MG63 (cell line): ENCODE measurements at regions not wholly inside any gene's neighbourhood (a gene's known extent, or its start where the extent isn't known, plus 50 kb on each side); places are given as distances from the start of the nearest gene placed in this dataset.
A peak's percentile ranks its signal among the peaks of the same experiment; 100 is the strongest.

ENCODE experiments used
- DNase-seq: peaks from one replicate; pipeline ENCODE4 v3.0.0-alpha.2; 2020
- H3K27me3 ChIP-seq: fragments of 250-450 bp; sonication (Bioruptor Pico); 2 replicates; pipeline ENCODE4 v1.5.1; 2020; ENCODE audit warnings: mild to moderate bottlenecking, moderate library complexity
- H3K36me3 ChIP-seq: fragments of 250-450 bp; sonication (Bioruptor Pico); 2 replicates; pipeline ENCODE4 v1.5.1; 2020; ENCODE audit warnings: mild to moderate bottlenecking, moderate library complexity
- H3K4me3 ChIP-seq: fragments of 250-450 bp; sonication (Bioruptor Pico); 2 replicates; pipeline ENCODE4 v1.5.1; 2020; ENCODE audit warnings: mild to moderate bottlenecking, moderate library complexity
- H3K9me3 ChIP-seq: fragments of 250-450 bp; sonication (Bioruptor Pico); 2 replicates; pipeline ENCODE4 v1.5.1; 2020; ENCODE audit warnings: mild to moderate bottlenecking, moderate library complexity

DNA sequence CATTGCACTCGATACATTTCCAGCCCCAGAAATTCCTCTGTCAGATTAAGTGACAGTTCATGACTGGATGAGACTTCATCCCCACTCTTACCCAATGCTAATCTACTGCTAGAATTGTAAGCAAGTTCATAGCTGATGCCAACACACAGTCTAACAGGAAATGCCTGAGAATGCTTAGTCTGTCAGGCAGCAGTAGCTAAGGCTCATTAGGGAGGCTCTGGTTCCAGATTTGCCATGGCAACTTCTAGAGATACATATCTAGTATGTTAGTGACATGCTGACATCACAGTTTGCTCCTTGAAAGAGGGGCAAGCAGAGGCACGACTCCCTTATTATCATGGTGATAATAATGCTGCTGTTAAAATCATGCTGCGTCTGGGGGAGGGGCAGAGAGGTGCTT is 198.4 kb downstream of the RBM43 start:
- no peak for DNase-seq
- no peak overlapping the region for H3K4me3 ChIP-seq
- H3K36me3 ChIP-seq, result no peaks in the 10 kb centered on the region
- H3K27me3 ChIP-seq, result no peaks in the 10 kb centered on the region
- H3K9me3 ChIP-seq, result no peaks in the 10 kb centered on the region

DNA sequence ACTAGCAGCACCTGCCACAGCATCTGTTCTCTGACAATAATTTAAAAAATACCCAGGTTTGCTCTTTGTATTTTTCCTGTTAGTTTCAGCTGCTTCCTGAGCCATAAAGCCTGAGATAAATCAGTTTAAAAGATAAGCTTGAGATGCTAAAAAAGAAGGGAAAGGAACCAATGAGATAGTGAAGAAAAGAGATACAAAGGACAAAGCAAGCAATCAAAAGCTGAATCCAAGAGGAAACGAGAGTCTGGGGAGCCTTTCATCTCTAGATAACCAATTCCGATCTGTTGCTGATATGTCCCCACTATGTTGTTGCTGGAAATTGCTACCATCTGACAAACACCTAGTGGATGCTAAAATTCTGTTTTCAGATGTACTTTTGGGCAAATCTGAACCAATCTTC is 201.4 kb downstream of the RBM43 start:
- no peaks in the 10 kb centered on the region; the same call in 1 of the 2 replicates for H3K9me3 ChIP-seq
- DNase-seq, result no peak
- no peak overlapping the region for H3K4me3 ChIP-seq
- H3K36me3 ChIP-seq, result no peaks in the 10 kb centered on the region
- H3K27me3 ChIP-seq, result no peaks in the 10 kb centered on the region

DNA sequence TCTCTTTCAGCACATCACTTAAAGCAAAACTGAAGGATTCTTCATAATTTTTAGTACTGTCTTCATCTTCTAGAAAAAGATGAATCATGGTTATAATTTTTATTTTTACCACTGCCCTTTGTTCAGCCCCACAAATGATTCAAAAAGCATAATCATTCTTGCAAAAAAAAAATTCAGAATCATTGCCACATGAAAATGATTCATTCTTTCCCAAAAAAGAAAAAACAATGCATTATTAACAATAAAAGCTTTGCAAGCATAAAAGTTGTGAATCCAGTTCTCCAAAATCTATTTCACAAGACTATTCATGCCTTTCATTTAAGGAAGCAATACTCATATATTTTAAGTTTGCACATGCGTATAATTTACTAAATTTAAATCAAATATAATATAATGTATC is 204.8 kb downstream of the RBM43 start:
- Histone ChIP-seq H3K27me3 (no peaks in the 10 kb centered on the region), H3K36me3 (no peaks in the 10 kb centered on the region), H3K4me3 (no peak overlapping the region), H3K9me3 (no peaks in the 10 kb centered on the region; the same call in 1 of the 2 replicates)
- DNase-seq, result no peak

DNA sequence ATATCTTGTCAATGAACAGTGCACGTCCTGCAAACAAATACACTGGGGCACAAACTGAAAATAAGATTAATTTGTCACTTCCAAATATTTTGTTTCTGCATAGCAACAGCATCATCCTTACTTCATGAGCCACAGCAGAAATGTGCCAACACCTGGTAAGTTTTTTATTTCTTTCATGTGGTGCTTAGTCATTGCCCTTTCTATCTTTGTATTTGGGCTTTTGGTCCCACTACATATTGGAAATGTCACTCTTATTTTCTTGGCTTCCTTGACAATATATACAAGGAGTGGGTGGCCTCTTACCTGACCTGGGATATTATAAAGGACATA is 208.0 kb downstream of the RBM43 start:
- no peak for DNase-seq
- no peaks in the 10 kb centered on the region for H3K36me3 ChIP-seq
- no peaks in the 10 kb centered on the region; the same call in 1 of the 2 replicates for H3K9me3 ChIP-seq
- no peaks in the 10 kb centered on the region for H3K27me3 ChIP-seq
- H3K4me3 ChIP-seq, result no peak overlapping the region

DNA sequence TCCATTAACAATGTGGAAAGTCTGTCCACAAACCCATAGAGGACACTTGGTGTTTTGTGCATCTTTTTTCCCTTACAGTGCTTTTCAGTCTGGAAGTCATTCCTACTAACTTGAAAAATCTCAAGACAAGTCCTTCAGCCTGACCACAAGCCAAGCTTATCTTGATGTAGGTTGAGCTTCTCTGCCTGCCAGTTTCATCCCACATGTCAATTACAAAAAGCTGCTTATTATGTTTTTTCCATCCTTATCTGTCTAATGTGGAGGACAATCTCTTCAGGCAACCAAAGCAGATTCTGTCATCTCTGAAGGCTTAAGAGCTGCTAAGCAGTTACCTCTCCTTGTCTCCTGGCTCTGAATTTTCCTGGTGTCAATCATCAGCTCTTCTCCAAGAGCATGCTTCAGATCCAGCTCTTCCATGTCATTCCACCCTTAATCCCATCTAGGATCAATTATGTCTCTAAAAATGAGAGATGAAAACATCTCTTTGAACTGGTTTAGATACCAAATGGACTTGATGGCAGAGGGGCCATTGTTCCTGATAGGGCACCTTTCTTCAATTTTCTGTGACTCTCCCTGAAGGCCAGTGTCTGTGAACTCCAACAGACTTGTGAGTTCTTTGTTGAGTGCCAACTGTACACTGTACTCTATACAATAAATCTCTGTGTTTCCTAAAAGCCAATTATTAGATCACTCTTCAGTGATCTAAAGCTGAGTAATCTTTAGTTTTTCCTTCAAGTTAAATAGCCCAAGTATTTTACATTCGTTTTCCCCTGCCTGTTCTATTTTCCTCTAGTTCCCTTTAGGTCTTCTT is 208.6 kb downstream of the RBM43 start:
- DNase-seq, result no peak
- Histone ChIP-seq H3K4me3 (no peak overlapping the region), H3K36me3 (no peaks in the 10 kb centered on the region), H3K27me3 (no peaks in the 10 kb centered on the region), H3K9me3 (no peaks in the 10 kb centered on the region; the same call in 1 of the 2 replicates)

DNA sequence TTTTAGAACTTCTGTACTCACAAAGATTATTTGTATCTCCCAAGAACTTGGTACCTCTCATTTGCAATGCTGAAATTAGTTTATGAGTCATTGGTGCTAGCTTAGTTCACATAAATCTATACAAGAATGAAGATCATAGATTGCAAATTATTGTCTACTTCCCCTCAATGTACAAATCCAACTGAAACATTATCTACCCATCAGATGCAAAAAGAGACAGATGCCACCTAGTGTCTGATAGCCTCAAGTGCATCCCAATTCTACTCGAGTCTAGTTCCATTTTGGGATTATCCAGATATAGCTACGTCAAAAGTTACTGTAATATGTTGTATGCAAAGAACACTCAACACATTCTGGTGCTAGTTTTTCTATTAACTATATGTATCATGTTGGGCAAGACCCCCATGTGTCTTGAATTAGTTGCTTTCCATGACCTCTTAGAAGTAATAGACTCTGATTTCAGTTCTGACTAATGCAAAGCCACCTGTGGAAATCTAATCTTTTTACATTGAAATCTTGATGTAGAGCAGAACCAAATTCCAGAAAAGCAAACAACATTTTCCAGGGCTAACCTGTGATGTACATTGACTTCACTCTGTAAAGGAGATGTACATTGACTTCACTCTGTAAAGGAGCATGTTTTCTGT is 210.0 kb downstream of the RBM43 start:
- H3K9me3 ChIP-seq, result no peaks in the 10 kb centered on the region
- no peaks in the 10 kb centered on the region for H3K36me3 ChIP-seq
- H3K27me3 ChIP-seq, result no peaks in the 10 kb centered on the region
- no peak overlapping the region for H3K4me3 ChIP-seq
- peak; percentile 6 for DNase-seq

DNA sequence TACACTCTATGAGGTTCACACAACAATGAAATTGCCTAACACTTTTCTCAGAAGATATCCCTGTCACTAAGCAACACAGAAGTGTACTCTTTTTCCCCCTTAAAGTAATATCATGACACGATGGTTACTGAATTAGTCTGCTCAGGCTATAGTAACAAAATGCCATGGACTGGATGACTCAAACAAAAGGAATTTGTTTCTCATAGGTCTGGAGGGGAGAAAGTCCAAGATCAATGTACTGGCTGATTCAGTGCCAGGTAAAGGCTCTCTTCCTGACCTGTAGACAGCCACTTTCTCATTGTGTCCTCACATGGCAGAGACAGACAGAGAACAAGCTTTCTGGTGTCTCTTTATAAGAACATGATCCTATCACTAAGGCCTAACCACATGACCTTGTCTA is 211.9 kb downstream of the RBM43 start:
- H3K9me3 ChIP-seq, result no peaks in the 10 kb centered on the region
- no peaks in the 10 kb centered on the region for H3K27me3 ChIP-seq
- no peak overlapping the region for H3K4me3 ChIP-seq
- no peaks in the 10 kb centered on the region for H3K36me3 ChIP-seq
- no peak for DNase-seq

DNA sequence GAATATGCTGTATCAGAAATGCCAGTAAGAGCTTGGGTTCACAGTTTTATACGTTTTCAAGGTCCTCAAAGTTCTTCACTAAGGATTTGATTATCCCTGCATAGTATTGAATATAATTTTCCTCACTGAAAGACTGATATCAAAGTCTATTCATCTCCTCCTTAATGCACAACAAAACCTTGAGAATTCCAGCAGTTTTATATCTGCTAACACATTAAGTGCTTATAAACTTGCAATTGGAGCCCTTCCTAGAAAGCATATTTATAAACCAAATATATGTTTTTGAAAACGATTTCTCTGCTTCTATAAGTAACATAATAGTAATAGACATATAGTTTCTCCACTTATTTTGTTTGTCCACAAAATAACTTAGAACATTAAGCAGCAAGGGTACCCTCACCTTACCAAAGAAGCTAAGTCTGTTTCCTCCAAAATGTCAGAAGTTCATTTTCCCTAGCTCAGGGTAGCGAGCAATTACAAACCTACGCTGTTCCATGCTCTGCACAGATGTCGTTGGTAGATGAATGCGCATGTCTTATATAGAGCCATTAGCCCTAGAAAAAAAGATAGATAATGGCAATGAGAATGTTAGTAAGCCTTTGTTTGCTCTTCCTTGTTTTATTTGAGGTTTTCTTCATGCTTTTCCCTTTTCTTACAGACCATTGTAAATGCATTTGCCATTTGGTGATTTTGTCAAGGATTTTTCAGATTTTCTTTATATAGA is 213.2 kb downstream of the RBM43 start:
- no peak for DNase-seq

DNA sequence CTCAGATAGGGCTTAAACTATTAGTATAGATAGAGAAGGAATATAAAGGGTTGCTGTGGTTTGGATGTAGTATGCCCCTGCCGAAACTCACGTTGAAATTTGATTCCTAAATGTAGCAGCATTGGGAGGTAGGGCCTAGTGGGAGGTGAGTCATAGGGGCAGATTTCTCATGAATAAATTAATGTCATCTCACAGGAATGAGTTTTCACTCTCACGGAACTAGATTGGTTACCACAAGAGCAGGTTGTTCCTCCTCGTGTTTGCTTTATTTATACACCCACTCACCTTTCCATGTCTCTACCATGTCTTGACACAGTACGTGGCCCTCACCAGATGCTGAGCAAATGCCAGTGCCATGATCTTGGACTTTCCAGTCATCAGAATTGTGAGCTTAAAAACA is 218.2 kb downstream of the RBM43 start:
- DNase-seq, result no peak
- H3K27me3 ChIP-seq, result no peaks in the 10 kb centered on the region

More for the DNA sequence above, 213.2 kb downstream of the RBM43 start:
- Histone ChIP-seq H3K9me3 (no peaks in the 10 kb centered on the region), H3K4me3 (no peak overlapping the region), H3K36me3 (no peaks in the 10 kb centered on the region), H3K27me3 (no peaks in the 10 kb centered on the region)

DNA sequence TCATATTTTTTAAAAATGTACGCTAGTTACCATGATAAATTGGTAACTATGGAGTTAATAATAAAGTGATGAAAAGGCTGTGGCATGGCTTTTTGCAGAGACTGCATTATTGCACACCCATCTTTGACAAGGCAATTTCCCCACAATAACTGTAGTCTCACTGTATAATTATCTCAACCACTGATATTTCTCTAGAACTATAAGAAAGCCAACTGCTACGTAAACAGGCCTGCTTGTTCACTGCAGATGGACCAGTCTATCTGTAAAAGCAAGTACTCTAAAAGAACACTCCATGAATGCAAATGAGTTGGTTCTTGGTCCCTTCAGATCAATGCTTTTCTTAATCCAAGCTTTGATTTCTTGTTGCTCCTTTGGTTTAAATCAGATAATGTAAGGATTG is 218.7 kb downstream of the RBM43 start:
- no peaks in the 10 kb centered on the region for H3K9me3 ChIP-seq
- no peak for DNase-seq
- H3K4me3 ChIP-seq, result no peak overlapping the region
- H3K27me3 ChIP-seq, result no peaks in the 10 kb centered on the region
- no peaks in the 10 kb centered on the region for H3K36me3 ChIP-seq

More for the DNA sequence above, 218.2 kb downstream of the RBM43 start:
- Histone ChIP-seq H3K36me3 (no peaks in the 10 kb centered on the region), H3K9me3 (no peaks in the 10 kb centered on the region), H3K4me3 (no peak overlapping the region)

DNA sequence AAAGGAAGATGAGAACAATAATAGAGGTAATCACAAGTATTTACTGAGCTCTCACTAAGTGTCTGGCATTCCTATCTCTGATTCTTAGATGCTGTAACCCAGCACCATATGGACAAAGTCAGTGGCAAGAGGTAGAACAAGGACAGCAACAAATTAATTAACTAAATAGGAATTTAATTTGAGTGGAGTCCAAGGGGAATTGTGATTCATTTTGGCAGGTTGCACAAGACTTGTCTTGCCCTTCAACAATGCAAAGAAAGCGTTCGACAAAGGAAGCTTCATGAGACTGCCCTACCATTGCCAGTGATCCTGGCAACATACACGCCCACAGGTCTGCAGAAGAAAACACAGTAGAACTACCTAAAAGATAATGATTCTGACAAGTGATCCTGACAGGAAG is 221.6 kb downstream of the RBM43 start:
- H3K4me3 ChIP-seq, result no peak overlapping the region
- no peaks in the 10 kb centered on the region for H3K9me3 ChIP-seq
- no peaks in the 10 kb centered on the region for H3K36me3 ChIP-seq
- no peaks in the 10 kb centered on the region for H3K27me3 ChIP-seq
- DNase-seq, result no peak

DNA sequence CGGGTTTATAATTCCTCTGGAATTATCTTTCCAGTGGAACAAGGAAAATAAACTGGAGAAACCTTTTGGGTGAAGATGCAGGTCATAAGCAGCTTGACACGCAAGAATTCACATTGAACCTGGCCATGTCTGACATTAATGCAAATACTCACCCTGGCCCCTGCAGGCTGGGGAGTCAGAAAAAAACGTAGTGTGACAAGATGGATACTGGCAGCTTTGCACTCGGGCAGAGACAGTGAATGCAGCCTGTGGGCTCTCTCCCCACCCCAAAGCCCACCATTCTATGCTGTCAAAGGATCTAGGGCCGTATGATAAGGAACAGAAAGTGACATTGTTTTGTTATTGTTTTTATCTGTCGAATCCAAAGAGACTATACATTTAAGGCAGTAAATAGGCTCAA is 223.1 kb downstream of the RBM43 start:
- H3K27me3 ChIP-seq, result no peaks in the 10 kb centered on the region
- DNase-seq, result no peak
- no peaks in the 10 kb centered on the region for H3K9me3 ChIP-seq
- no peak overlapping the region for H3K4me3 ChIP-seq
- no peaks in the 10 kb centered on the region for H3K36me3 ChIP-seq

DNA sequence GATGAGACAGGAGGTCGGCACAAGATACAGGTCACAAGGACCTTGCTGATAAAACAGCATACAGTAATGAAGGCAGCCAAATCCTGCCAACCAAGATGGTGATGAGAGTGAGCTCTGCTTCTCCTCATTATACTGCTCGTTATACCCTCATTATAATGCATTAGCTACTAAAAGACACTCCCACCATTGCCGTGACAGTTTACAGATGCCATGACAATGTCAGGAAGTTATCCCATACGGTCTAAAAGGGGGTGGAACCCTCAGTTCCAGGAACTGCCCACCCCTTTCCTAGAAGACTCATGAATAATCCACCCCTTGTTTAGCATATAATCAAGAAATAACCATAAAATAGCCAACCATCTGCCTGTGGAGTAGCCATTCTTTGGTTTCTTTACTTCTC is 224.2 kb downstream of the RBM43 start:
- H3K4me3 ChIP-seq, result no peak overlapping the region

DNA sequence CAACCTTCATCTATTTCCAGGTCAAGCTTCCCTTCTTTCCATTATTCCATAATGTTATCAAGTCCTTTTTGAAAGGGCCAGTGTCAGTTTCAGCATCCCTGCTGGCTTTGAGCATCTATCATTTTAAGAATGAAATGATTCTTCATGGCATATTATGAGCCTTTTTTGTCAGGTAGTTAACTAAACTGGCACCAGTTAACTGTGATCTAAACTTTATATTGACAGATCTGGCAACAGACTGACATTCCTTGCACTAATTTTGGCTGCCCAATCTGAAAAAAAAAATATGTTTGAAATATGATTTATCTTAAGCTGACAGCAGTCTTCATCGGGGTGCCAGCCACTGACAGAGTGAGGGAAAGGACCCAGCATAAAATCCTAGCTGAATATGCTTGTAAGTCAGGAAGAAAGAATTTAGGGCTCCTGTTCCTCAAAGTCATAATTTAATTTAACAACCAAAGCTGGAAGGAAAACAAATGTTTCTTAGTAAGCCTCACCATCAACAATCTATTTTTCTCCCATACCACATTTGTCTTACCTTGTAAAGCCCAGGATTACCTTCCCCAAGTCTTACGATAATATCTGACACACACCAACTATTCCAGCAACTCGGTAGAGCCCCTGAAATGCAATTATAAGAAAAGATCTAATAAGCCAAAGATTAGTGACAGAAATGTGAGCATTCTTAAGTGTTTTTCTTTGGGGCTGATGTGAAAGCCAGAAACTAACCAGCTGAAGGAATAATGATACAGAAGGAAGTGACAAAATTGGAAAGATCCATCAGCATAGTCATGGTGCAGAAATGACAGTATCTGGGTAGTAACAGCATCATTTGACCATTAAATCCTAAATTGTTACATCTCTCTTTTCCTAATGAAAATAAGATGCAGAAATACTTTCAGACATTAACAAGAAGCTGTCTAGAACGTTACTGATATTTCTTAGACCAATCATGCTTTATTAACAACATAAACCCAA is 228.1 kb downstream of the RBM43 start:
- DNase-seq, result peak; percentile 16
- Histone ChIP-seq H3K27me3 (no peaks in the 10 kb centered on the region), H3K36me3 (no peaks in the 10 kb centered on the region), H3K4me3 (no peak overlapping the region), H3K9me3 (no peaks in the 10 kb centered on the region)

More for the DNA sequence above, 224.2 kb downstream of the RBM43 start:
- DNase-seq, result no peak
- Histone ChIP-seq H3K9me3 (no peaks in the 10 kb centered on the region), H3K36me3 (no peaks in the 10 kb centered on the region), H3K27me3 (no peaks in the 10 kb centered on the region)

DNA sequence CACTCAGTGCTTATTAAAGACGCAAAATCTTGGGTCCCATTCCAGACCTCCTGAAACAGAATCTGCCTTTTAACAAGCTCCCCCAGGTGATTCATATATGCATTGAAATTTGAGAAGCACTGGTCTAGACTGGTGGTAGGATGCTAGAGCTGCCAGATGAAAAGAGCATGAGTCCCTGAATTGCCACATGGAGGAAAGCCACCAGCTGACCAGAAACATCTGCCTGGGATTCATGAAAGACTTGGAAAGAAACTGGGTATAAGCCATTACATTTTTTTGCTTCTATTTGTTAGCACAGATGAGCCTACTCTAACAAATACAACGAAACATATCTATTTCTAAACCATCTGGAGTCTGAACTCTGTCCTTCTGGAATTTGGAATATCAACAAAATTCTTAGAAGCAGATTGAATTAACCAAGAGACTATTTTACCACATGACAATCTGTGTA is 228.9 kb downstream of the RBM43 start:
- Histone ChIP-seq H3K27me3 (no peaks in the 10 kb centered on the region), H3K4me3 (no peak overlapping the region), H3K36me3 (no peaks in the 10 kb centered on the region), H3K9me3 (no peaks in the 10 kb centered on the region)
- DNase-seq, result peak; percentile 67

DNA sequence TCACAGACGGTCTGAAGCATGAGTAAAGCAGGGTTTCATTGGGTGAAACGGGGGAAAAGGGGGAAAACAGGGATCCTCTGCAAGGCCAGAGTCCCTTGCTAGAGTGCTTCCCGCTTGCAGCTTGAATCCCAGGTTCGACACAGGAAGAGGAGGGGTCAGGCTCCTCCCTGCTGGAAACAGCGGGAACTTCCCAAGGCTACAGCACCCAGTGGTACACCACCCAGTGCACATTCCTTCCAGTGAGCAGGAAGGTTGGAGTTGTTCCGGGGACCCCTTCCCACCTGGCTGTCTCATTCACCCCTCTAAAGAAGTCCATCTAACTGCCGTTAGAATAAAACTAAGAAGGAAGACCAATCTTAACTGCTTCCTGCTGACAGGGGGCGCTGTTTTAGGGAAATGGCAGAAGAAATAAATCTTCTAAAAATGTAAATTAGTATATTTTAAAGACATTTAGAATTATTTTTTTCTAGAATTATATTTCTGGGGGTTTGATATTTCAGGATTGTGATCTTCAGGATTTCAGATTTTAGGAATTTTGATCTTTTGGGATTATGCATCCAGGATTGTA is 230.9 kb downstream of the RBM43 start:
- H3K36me3 ChIP-seq, result no peaks in the 10 kb centered on the region
- H3K9me3 ChIP-seq, result no peaks in the 10 kb centered on the region
- H3K27me3 ChIP-seq, result no peaks in the 10 kb centered on the region
- H3K4me3 ChIP-seq, result no peak overlapping the region
- DNase-seq, result no peak
